Body of pancreas (tissue), 4 donors: ENCODE measurements at regions not wholly inside any gene's neighbourhood (a gene's known extent, or its start where the extent isn't known, plus 50 kb on each side); places are given as distances from the start of the nearest gene placed in this dataset.

Experiments used
- CTCF ChIP-seq, 7 experiments: fragments of 450-650 bp in 4 of 7; fragments of 200-600 bp in 3 of 7; sonication (generic) in 3 of 7; IDR thresholded peaks; one replicate each; pipeline ENCODE4 v1.5.1; 2016 to 2019; ENCODE audit warnings: antibody characterized with exemption in 7 of 7
- POLR2A ChIP-seq, 3 donors: fragments of 450-650 bp; IDR thresholded peaks; one replicate each; pipeline ENCODE4 v1.6.1; 2016; ENCODE audit warnings: antibody characterized with exemption in 3 of 3, mild to moderate bottlenecking in 2 of 3

- no peak for TF ChIP-seq POLR2A (IDR thresholded peaks at IDR 0.05)
- TF ChIP-seq CTCF (IDR thresholded peaks at IDR 0.05) = no peak
These were observed 865.1 kb upstream of the CNTN5 start for GRCh38 chr11:98155696-98156095.
